ENCODE measurements at regions not wholly inside any gene's neighbourhood (a gene's known extent, or its start where the extent isn't known, plus 50 kb on each side); places are given as distances from the start of the nearest gene placed in this dataset.
"Not testable (repeated sequence)": the region's sequence is repeated elsewhere in the genome, so short reads cannot be mapped to it uniquely, and the experiment has no call there.

- Histone ChIP-seq H3K4me1 (no peaks in the 10 kb centered on the region), H3K36me3 (ENCODE audit: insufficient read depth in 1 of 2, low read depth in 1 of 2) (no peaks in the 10 kb centered on the region), H3K27ac (no peak overlapping the region), H3K4me3 (no peak overlapping the region), H3K9me3 (no peaks in the 10 kb centered on the region), H3K27me3 (ENCODE audit: insufficient read depth in 3 of 3, low read length in 2 of 3) (no peaks in the 10 kb centered on the region)
- intact Hi-C loops (cut with DNase I), result no loop called here
- DNase-seq, result no peak
- TF ChIP-seq CTCF (IDR thresholded peaks at IDR 0.05), result no peak
- ATAC-seq, result no peak
- 84 to 91% (median 85%) methylated on average over 3 of the region's 3 CpGs for WGBS, 3 donors
These were observed 147.8 kb upstream of the CXXC4 start for GRCh38 chr4:104642521-104642920.

DNA sequence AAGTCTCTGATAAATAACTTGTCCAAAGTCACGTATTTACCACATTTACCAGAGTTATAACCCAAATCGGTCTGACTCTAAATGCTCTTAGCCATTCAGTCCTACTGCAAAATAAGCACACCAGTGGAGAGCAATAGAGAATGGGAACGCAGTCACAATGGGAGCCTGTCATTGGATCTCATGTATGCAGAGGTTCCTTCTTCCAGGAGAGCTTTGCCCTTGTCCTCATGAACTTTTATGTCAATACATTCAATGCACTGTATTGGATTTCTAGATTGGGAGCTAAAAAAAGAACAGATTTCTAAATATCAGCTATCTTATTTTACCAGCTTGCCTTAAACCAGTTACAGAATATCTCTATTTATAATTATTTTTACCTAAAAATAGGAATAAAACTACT, 149.1 kb upstream of the CXXC4 start:
- H3K4me3 ChIP-seq, result no peak overlapping the region
- TF ChIP-seq CTCF (IDR thresholded peaks at IDR 0.05), result no peak
- H3K27ac ChIP-seq, result no peak overlapping the region
- 92 to 95% (median 92%) methylated on average over 3 of the region's 3 CpGs for WGBS, 3 donors
- peaks cover 2% of the 10 kb centered on the region for H3K9me3 ChIP-seq
- no peak for DNase-seq
- H3K27me3 ChIP-seq (ENCODE audit: insufficient read depth in 3 of 3, low read length in 2 of 3), result no peaks in the 10 kb centered on the region
- H3K4me1 ChIP-seq, result no peaks in the 10 kb centered on the region
- H3K36me3 ChIP-seq (ENCODE audit: insufficient read depth in 1 of 2, low read depth in 1 of 2), result no peaks in the 10 kb centered on the region
- no peak for ATAC-seq
- intact Hi-C loops (cut with DNase I), result no loop called here

- intact Hi-C loops (cut with DNase I), result loop anchor here in 1 of 2 donors (10.0 kb wide), 1 partner anchor 55 kb away; no protein-coding TSS in a partner anchor
- H3K36me3 ChIP-seq (ENCODE audit: insufficient read depth in 1 of 2, low read depth in 1 of 2), result no peaks in the 10 kb centered on the region
- no peak for ATAC-seq
- no peaks in the 10 kb centered on the region for H3K4me1 ChIP-seq
- no peak overlapping the region for H3K27ac ChIP-seq
- no peak for TF ChIP-seq CTCF (IDR thresholded peaks at IDR 0.05)
- 87 to 100% (median 98%) methylated on average over 1 of the region's 1 CpG for WGBS, 3 donors
- peaks cover 12% of the 10 kb centered on the region for H3K9me3 ChIP-seq
- no peaks in the 10 kb centered on the region for H3K27me3 ChIP-seq (ENCODE audit: insufficient read depth in 3 of 3, low read length in 2 of 3)
- no peak for DNase-seq
- H3K4me3 ChIP-seq, result no peak overlapping the region
These were observed 154.9 kb upstream of the CXXC4 start for GRCh38 chr4:104649631-104650030.

DNA sequence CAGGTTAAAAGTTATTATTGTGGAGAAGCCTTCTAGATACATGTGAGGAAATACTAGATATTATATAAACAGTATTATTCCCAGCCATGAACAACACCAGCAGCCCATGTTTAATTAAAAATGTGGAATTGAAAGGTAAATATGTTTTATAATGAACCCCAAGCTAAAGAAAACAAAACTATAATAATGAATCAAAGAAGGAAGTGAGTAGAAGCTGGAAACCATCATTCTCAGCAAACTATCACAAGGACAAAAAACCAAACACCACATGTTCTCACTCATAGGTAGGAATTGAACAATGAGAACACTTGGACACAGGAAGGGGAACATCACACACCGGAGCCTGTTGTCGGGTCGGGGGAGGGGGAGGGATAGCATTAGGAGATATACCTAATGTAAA, 167.6 kb upstream of the CXXC4 start:
- H3K4me1 ChIP-seq; H3K9me3 ChIP-seq; intact Hi-C loops (cut with DNase I); H3K27ac ChIP-seq; H3K36me3 ChIP-seq (ENCODE audit: insufficient read depth in 1 of 2, low read depth in 1 of 2); H3K4me3 ChIP-seq; H3K27me3 ChIP-seq (ENCODE audit: insufficient read depth in 3 of 3, low read length in 2 of 3); DNase-seq; ATAC-seq: not testable (repeated sequence)
- WGBS, 3 donors, result 86 to 96% (median 91%) methylated on average over 3 of the region's 3 CpGs

GRCh38 chr4:104677116-104677515, 182.4 kb upstream of the CXXC4 start:
- intact Hi-C loops (cut with DNase I), result no loop called here
- 32 to 41% (median 38%) methylated on average over 3 of the region's 3 CpGs for WGBS, 3 donors

More at GRCh38 chr4:104677116-104677515, 182.4 kb upstream of the CXXC4 start:
- no peaks in the 10 kb centered on the region for H3K27me3 ChIP-seq (ENCODE audit: insufficient read depth in 3 of 3, low read length in 2 of 3)
- no peak overlapping the region for H3K27ac ChIP-seq
- H3K9me3 ChIP-seq, result no peaks in the 10 kb centered on the region
- no peaks in the 10 kb centered on the region for H3K36me3 ChIP-seq (ENCODE audit: insufficient read depth in 1 of 2, low read depth in 1 of 2)
- no peaks in the 10 kb centered on the region for H3K4me1 ChIP-seq
- ATAC-seq (no peak), DNase-seq (no peak)
- no peak overlapping the region for H3K4me3 ChIP-seq
- no peak for TF ChIP-seq CTCF (IDR thresholded peaks at IDR 0.05)

Measured in psoas muscle (tissue), 7 donors.